B cell (primary cell): ENCODE measurements at regions not wholly inside any gene's neighbourhood (a gene's known extent, or its start where the extent isn't known, plus 50 kb on each side); places are given as distances from the start of the nearest gene placed in this dataset.

Source experiments
- EZH2 ChIP-seq: IDR thresholded peaks from 2 replicates; pipeline ENCODE4 v1.6.1; 2012; ENCODE audit warnings: borderline replicate concordance, low read depth, mild to moderate bottlenecking, moderate library complexity, low read length; ENCODE audit not compliant: insufficient read depth, poor library complexity, severe bottlenecking
- TF ChIP-seq, protein P1 (sequence below): fragments of 200-600 bp; IDR thresholded peaks from one replicate; pipeline ENCODE4 v1.8.0; 2022; ENCODE audit warnings: antibody characterized with exemption, mild to moderate bottlenecking

- TF ChIP-seq, protein P1, sequence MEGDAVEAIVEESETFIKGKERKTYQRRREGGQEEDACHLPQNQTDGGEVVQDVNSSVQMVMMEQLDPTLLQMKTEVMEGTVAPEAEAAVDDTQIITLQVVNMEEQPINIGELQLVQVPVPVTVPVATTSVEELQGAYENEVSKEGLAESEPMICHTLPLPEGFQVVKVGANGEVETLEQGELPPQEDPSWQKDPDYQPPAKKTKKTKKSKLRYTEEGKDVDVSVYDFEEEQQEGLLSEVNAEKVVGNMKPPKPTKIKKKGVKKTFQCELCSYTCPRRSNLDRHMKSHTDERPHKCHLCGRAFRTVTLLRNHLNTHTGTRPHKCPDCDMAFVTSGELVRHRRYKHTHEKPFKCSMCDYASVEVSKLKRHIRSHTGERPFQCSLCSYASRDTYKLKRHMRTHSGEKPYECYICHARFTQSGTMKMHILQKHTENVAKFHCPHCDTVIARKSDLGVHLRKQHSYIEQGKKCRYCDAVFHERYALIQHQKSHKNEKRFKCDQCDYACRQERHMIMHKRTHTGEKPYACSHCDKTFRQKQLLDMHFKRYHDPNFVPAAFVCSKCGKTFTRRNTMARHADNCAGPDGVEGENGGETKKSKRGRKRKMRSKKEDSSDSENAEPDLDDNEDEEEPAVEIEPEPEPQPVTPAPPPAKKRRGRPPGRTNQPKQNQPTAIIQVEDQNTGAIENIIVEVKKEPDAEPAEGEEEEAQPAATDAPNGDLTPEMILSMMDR, result no peak
- TF ChIP-seq EZH2, result no peak
Observed at GRCh38 chr20:1832634-1833033, 62.6 kb upstream of the SIRPA start.
